HG02870 (cell line): ENCODE measurements at regions not wholly inside any gene's neighbourhood (a gene's known extent, or its start where the extent isn't known, plus 50 kb on each side); places are given as distances from the start of the nearest gene placed in this dataset.
"Not testable (repeated sequence)": the region's sequence is repeated elsewhere in the genome, so short reads cannot be mapped to it uniquely, and the experiment has no call there.

Source experiments
- ATAC-seq: cut with Tn5 transposase; IDR thresholded peaks from one replicate; pipeline ENCODE4 v1.9.1; 2021; ENCODE audit warnings: mild to moderate bottlenecking, moderate library complexity; ENCODE audit not compliant: unreplicated experiment

DNA sequence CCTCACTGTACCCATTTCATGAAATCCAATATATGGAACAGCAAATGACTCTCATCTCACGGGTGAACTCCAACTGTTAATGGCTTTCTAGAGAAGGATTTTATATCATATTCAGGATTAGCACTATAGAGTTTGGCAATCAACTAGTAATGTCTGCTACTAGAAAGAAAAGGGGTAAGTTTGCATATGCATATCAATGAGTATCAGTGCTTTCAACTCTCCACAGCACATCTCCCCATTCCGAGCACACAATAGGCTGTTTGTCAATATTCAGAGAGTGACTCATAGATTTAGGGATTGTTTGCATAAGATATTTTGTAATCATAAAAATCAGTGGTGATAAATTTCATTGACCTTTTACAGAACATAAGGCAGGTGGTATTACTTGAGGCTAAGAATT, 163.2 kb upstream of the LMCD1 start:
- ATAC-seq: no peak

DNA sequence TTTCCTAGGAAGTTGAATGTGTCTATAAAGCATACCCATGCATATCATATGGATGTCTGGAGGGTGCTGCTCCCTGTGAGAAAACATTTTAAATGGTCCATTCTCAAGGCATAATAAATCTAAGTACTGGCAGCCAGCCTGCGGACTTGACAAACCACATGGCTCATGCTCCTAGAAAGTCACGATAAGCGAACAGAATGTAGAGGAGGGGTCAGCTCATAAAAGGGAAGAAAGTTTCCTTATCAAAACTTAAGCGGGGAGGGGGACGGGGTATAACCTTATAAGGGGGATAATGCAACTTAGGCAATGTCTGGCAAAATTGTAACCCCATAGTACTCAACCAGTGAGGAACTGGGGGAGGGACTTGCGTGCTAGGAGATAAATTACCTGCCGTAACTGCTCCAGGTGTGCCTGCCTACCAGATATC, 159.8 kb upstream of the LMCD1 start:
- no peak for ATAC-seq

DNA sequence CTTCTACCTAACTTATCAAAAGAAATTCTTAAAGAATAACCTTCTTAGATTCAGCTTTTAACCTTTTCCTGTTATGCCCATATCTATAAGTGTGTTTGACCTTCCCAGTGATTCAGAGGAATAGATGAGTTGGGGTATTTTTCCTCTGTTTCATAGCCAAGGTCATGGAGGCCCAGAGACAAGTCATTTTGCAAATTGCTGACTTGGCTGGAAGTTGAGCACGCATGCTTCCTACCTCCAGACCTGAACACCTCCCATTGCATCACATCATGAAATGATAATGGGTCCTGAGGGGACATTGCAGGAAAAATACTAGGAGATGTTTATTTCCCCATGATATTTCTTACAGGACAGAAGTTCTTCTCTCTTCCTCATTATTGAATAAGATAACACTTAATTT, 158.6 kb upstream of the LMCD1 start:
- no peak for ATAC-seq

DNA sequence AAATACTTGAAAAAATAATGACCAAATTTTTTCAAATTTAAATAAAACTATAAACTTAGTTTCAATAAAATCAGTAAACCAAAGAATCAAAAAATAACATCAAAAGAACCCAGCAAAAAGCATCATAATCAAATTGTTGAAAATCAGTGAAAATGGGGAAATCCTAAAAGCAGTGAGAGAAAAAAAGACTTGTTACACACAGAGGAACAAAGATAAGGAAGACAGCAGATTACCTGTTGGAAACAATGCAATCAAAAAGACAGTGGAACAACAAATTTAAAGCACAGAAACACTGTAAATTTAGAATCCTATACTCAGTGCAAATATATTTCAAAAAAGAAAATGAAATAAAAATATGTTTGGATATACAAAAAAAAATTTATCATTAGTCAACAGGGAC, 156.2 kb upstream of the LMCD1 start:
- ATAC-seq: no peak

GRCh38 chr3:8348076-8348475, 153.5 kb upstream of the LMCD1 start:
- no peak for ATAC-seq

GRCh38 chr3:8352475-8352874, 149.1 kb upstream of the LMCD1 start:
- ATAC-seq: no peak

- ATAC-seq: no peak
Observed at GRCh38 chr3:8353364-8353763, 148.3 kb upstream of the LMCD1 start.

- ATAC-seq: no peak
Observed at GRCh38 chr3:8355346-8355745, 146.3 kb upstream of the LMCD1 start.

GRCh38 chr3:8356066-8356465, 145.6 kb upstream of the LMCD1 start:
- not testable (repeated sequence) for ATAC-seq

GRCh38 chr3:8357859-8358258, 143.8 kb upstream of the LMCD1 start:
- no peak for ATAC-seq

- ATAC-seq: no peak
Observed at GRCh38 chr3:8359133-8359532, 142.5 kb upstream of the LMCD1 start.

GRCh38 chr3:8363200-8363599, 138.4 kb upstream of the LMCD1 start:
- ATAC-seq: no peak

- ATAC-seq: no peak
Observed at GRCh38 chr3:8365541-8365940, 136.1 kb upstream of the LMCD1 start.

GRCh38 chr3:8366219-8366810, 135.3 kb upstream of the LMCD1 start:
- no peak for ATAC-seq

DNA sequence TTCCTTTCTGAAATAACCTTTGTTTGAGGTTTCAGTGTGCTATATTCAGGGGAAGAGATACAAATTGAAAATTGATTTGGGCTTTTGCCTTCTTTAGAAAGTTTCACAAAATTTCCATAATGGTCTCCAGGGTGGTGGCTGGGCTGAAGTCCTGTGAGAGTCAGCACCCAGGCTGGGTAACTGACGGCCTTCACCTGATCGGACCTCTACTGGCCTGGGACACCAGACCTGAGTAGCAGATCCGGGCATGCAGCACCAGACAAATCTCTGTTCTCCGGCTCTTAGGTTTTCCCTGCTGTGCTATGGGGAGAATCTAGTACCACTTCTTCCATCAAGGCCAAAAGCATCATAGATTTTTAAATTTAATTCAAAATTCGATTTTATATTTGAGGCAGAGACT, 133.0 kb upstream of the LMCD1 start:
- ATAC-seq: no peak

GRCh38 chr3:8369638-8370037, 132.0 kb upstream of the LMCD1 start:
- ATAC-seq: no peak

- ATAC-seq: no peak
Observed at GRCh38 chr3:8371085-8371551, 130.5 kb upstream of the LMCD1 start.

DNA sequence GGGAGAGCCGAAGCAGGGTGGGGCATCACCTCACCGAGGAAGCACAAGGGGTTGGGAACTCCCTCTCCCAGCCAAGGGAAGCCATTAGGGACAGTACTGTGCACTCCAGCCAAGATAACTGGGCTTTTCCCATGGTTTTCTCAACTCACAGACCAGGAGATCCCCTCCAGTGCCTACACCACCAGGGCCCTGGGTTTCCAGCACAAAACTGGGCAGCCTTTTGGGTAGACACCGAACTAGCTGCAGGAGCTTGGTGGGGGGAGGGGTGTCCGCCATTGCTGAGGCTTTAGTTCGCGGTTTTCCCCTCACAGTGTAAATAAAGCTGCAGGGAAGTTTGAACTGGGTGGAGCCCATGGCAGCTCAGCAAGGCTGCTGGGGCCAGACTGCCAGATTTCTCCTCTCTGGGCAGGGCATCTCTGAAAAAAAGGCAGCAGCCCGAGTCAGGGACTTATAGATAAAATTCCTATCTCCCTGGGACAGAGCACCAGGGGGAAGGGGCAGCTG, 129.6 kb upstream of the LMCD1 start:
- ATAC-seq: no peak

GRCh38 chr3:8380904-8381704, 120.5 kb upstream of the LMCD1 start:
- ATAC-seq: no peak

DNA sequence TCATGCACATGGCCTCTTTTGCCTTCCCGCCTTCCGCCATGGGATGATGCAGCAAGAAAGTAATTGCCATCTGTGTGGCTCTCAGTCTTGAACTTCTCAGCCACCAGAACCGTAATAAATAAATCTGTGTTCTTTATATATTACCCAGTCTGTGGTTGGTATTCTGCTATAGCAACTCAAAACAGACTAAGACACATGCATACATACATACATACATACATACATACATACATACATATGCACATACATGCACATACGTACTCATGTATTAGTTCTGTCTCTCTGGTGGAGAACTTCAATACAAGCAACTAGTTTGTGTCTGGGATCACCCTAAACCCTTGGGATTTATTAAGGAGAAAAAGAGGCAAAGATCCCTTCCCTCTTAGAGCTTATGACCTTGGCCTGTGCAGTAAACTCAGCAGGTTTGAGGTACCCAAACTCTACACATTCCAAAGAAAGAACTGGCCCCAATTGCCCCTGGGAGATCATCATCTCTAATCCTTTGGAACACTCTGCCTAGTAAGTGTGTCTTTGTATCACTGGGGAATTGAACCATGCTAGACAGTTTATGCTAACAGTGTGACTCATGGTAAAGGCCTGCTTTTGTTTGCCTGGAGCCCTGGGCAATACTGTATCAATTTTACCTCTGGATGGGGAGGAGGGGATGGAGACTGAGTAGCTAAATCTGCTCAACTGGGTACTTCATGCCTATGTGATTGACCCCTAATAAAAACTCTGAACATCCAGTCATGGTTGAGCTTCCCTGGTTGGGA, 115.6 kb upstream of the LMCD1 start:
- no peak for ATAC-seq

GRCh38 chr3:8387571-8387970, 114.1 kb upstream of the LMCD1 start:
- no peak for ATAC-seq

DNA sequence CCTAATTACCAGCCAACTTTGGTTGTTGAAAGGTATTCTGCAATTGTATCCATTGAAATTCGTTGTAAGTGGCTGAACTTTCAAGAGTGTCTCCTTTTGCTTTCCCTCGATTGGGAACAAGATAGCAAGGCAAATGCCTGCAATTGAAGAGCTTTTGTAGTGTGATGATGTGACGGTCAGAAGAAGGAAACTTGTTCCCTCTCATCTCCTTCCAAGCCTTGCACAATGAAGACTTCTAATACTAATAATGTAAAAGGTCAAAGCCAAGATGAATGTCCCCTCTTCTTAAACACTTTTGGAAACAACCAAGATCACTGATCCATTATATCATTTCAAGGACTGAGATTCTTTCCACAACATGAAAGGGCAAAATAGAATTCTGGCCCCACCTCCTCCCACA, 101.9 kb upstream of the LMCD1 start:
- no peak for ATAC-seq
